NCI-H146 treated with DMSO at 0.1 percent for 48 hours (cell line): ENCODE measurements at regions not wholly inside any gene's neighbourhood (a gene's known extent, or its start where the extent isn't known, plus 50 kb on each side); places are given as distances from the start of the nearest gene placed in this dataset.

Source experiments
- DNase-seq: peaks from one replicate; lab custom pipeline; 2025; ENCODE audit not compliant: unreplicated experiment; lab: John Stamatoyannopoulos, UW

GRCh38 chr9:7246917-7247522, 489.2 kb downstream of the KDM4C start:
- no peak for DNase-seq

GRCh38 chr9:7245976-7246580, 488.3 kb downstream of the KDM4C start:
- no peak for DNase-seq

GRCh38 chr9:7243838-7244237, 486.1 kb downstream of the KDM4C start:
- peak; percentile 60 for DNase-seq

GRCh38 chr9:7242126-7242525, 484.4 kb downstream of the KDM4C start:
- DNase-seq = no peak

- DNase-seq = no peak
These were observed 483.9 kb downstream of the KDM4C start for GRCh38 chr9:7241694-7242093.

- no peak for DNase-seq
These were observed 483.0 kb downstream of the KDM4C start for GRCh38 chr9:7240569-7241311.

GRCh38 chr9:7239708-7240107, 481.9 kb downstream of the KDM4C start:
- no peak for DNase-seq

GRCh38 chr9:7238247-7238637, 480.5 kb downstream of the KDM4C start:
- peak; percentile 44 for DNase-seq

- peak; percentile 93 for DNase-seq
These were observed 479.9 kb downstream of the KDM4C start for GRCh38 chr9:7237473-7238246.

GRCh38 chr9:7236186-7236585, 478.4 kb downstream of the KDM4C start:
- no peak for DNase-seq

- no peak for DNase-seq
These were observed 476.4 kb downstream of the KDM4C start for GRCh38 chr9:7234144-7234543.

- DNase-seq = no peak
These were observed 471.8 kb downstream of the KDM4C start for GRCh38 chr9:7229571-7229970.

GRCh38 chr9:7228726-7229125, 471.0 kb downstream of the KDM4C start:
- DNase-seq = peak; percentile 31

- no peak for DNase-seq
These were observed 470.2 kb downstream of the KDM4C start for GRCh38 chr9:7227951-7228350.

- no peak for DNase-seq
These were observed 468.4 kb downstream of the KDM4C start for GRCh38 chr9:7226007-7226640.
